ENCODE measurements at regions not wholly inside any gene's neighbourhood (a gene's known extent, or its start where the extent isn't known, plus 50 kb on each side); places are given as distances from the start of the nearest gene placed in this dataset.

DNA sequence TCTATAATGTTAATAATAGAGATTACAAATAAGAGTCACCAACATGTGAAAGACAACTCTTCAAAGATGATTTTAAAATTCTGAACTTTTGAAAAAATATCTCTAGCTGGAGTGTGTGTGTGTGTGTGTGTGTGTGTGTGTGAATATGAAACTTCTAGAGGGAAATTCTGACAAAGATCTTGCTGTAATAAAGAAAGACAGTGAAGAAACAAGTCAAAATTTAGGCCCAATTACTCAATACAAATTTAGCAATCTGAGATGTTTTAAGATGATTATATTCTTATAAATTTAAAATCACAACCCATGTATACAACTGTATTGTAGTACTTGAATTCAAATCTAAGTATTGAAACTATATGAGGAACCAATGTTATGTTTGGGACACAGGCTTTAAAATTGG is 57.2 kb upstream of the UGP2 start:
- no peak for DNase-seq (ENCODE audit: low spot score)

DNA sequence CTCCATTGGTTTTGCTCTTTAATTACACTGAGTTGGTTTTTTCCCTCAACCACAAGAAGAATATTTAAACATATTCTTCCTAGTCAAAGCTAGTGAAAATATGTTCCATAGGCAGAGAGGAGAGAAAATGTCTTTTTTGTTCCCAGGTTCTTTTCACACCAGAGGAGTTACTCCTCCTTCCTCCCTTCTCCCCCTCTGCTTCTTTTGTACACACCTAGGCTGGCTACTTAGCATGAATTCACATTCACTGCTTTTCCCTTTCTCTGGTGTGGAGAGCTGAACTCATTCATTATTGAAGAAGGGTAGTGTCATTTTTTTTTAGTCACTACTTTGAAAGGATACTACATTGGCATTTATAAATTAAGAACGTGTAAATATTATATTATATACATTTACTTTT is 56.6 kb upstream of the UGP2 start:
- DNase-seq (ENCODE audit: low spot score) = no peak

DNA sequence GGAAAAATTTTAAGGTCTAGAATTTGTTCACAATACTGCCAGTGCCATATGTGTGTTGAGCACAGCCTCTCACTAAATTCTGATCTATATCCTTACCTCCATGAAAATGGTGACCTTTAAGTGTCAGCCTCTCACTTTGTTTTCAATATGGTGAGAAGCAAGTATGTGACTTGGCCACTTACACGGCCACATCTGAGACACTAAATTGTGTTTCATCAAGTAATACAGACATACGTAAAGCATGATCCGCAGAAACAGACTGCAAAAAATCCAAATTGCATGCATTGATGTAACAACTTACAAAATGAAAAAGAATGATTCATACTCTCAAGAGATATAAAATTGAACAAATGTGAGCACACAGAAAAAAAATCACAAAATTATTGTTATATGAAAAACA is 55.2 kb upstream of the UGP2 start:
- DNase-seq (ENCODE audit: low spot score) = no peak

DNA sequence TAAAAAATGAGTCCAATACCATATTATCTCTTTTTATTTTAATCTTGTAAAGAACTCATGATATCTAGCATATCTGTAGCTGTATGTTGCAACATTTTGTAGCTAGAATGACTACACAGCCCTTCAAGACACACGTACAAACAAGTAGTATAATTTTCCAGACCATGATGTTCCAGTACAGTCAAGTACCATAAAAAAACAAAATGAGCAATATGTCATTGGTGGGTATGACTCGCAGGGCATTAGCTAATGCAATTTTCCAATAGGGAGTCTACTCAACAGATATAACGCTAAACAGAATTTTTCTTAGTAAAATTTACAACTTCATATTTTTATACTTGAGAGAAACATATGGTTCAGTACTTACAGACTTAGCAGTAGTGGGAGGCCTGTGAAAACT is 53.6 kb upstream of the UGP2 start:
- no peak for DNase-seq (ENCODE audit: low spot score)

DNA sequence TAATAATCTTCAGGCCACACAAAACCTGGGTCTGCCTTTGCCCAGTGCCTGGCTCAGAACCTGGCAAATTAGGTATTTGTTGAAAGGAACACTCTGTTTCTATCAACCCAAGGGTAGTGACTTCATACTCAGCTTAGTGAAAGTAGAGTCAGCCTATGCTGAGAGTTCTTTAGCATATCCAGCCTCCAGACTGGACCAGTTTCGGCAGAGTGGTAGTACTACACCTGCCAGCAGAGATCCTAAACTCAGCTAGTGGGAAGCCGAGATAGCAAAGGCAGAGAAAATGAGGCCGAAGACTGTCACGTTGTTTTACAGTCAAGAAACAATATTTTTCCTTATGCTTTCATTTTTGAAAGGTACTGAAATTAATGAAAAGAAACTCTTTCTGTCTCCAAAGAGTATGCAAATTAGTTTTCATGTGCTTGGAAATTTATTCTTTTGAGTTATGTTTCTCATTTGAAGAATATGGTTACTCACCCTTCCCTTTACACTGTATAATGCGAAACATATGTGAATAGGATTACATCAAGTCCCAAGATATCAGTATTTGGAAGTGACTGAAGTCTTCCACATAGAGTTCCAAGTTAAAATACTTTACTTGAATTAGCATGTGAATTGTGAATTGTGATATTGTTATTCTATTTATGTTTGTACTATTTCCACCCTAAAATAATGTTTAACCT is 52.2 kb upstream of the UGP2 start:
- DNase-seq (ENCODE audit: low spot score) = no peak

DNA sequence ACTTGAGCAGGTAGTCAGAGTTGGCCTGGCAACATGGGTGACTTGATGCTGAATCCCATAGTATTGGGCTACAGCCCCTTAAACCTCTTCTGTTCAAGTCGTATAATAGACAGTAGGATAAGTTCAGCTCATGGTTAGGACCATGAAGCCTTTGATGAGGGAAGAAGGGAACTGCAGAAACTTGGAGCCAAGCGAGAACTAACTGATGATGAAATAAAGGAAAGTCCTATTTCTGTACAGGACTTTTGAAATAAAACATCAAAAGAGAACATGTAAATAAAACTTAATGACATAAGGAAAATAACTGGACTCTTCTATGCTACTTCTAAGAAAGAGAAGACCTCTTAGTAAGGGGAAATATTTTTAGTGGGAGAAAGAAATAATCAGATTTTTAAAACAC is 51.2 kb upstream of the UGP2 start:
- no peak for DNase-seq (ENCODE audit: low spot score)

DNA sequence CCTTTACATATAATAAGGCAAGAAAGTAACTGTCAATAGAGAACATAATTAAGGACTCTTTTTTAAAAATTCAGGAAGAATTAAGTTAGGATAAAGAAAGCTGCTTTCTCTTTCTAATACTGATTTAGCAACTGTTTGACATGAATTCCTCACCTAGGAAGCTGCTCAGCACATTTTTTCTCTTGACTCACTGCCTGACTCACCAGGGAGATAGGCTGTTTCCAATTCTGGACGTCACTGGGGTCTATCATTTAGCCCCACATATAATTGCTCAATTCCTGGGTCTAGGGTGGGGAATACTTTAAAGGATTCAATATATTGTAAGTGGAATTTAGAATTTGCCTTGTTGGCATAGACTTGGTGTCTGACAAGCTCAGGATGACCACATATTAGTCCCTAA is 50.8 kb upstream of the UGP2 start:
- no peak for DNase-seq (ENCODE audit: low spot score)

DNA sequence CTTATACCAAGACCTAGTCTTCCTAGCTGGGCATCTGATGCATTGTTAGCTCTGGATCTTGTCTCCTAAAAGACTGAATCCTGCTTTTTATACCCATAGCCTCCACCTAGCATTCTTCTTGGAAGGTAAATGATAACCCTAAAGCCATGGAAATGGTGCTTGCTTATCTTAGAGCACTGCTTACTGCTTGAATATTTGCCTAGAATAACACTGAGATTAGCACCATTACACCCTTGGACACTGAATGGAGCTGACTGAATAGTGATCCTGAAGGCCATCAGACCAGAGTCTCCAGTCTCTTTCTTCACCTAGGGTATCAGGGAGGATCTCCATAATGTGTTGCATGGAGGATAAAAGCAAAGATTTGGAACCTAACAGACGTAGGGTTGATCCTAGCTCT is 50.3 kb upstream of the UGP2 start:
- no peak for DNase-seq (ENCODE audit: low spot score)

Measured in CD4-positive, alpha-beta T cell treated with Interleukin-15 for 4 hours (primary cell).